Glutamatergic neuron (in vitro differentiated cells): ENCODE measurements at regions not wholly inside any gene's neighbourhood (a gene's known extent, or its start where the extent isn't known, plus 50 kb on each side); places are given as distances from the start of the nearest gene placed in this dataset.
"Not testable (repeated sequence)": the region's sequence is repeated elsewhere in the genome, so short reads cannot be mapped to it uniquely, and the experiment has no call there.

Experiments
- DNase-seq: peaks from one replicate; pipeline ENCODE4 v3.0.0; 2022
- H3K27ac Mint-ChIP-seq: one replicate; pipeline ENCODE4 v1.8.0; 2020; ENCODE audit warnings: mild to moderate bottlenecking, mixed read lengths, inconsistent platforms; ENCODE audit not compliant: unreplicated experiment
- H3K27me3 Mint-ChIP-seq: one replicate; pipeline ENCODE4 v1.8.0; 2020; ENCODE audit warnings: mild to moderate bottlenecking, moderate library complexity, mixed read lengths, inconsistent platforms; ENCODE audit not compliant: unreplicated experiment
- H3K36me3 Mint-ChIP-seq: one replicate; pipeline ENCODE4 v1.8.0; 2020; ENCODE audit warnings: mild to moderate bottlenecking, mixed read lengths, inconsistent platforms; ENCODE audit not compliant: unreplicated experiment
- H3K4me1 Mint-ChIP-seq: one replicate; pipeline ENCODE4 v1.8.0; 2020; ENCODE audit warnings: mild to moderate bottlenecking, low read depth, mixed read lengths, inconsistent platforms; ENCODE audit not compliant: unreplicated experiment
- H3K4me3 Mint-ChIP-seq: one replicate; pipeline ENCODE4 v1.8.0; 2020; ENCODE audit warnings: mild to moderate bottlenecking, mixed read lengths, inconsistent platforms; ENCODE audit not compliant: unreplicated experiment
- H3K9me3 Mint-ChIP-seq: one replicate; pipeline ENCODE4 v1.8.0; 2020; ENCODE audit warnings: mild to moderate bottlenecking, moderate library complexity, mixed read lengths, inconsistent platforms; ENCODE audit not compliant: unreplicated experiment

DNA sequence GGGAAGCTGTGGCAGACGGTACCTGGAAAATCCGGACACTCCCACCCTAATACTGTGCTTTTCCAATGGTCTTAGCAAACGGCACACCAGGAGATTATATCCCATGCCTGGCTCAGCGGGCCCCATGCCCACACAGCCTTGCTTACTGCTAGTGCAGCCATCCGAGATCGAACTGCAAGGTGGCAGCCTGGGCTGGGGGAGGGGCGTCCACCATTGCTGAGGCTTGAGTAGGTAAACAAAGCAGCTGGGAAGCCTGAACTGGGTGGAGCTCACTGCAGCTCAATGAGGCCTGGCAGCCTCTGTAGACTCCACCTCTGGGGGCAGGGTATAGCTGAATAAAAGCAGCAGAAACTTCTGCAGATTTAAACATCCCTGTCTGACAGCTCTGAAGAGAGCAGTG lies 4396.8 kb upstream of the OR11H1 start:
- H3K4me3 Mint-ChIP-seq, H3K9me3 Mint-ChIP-seq, H3K27me3 Mint-ChIP-seq, H3K27ac Mint-ChIP-seq, H3K36me3 Mint-ChIP-seq, H3K4me1 Mint-ChIP-seq: not testable (repeated sequence)
- DNase-seq = peak; percentile 1
